SHP77 treated with DMSO at 0.1 percent for 48 hours (cell line): ENCODE measurements at regions not wholly inside any gene's neighbourhood (a gene's known extent, or its start where the extent isn't known, plus 50 kb on each side); places are given as distances from the start of the nearest gene placed in this dataset.

Source experiments
- DNase-seq: peaks from one replicate; lab custom pipeline; 2025; lab: John Stamatoyannopoulos, UW

- no peak for DNase-seq
These were observed 526.9 kb downstream of the NPHP4 start for GRCh38 chr1:5465281-5465711.

- DNase-seq = no peak
These were observed 527.9 kb downstream of the NPHP4 start for GRCh38 chr1:5464366-5464765.

- DNase-seq = no peak
These were observed 531.3 kb downstream of the NPHP4 start for GRCh38 chr1:5460974-5461373.

DNA sequence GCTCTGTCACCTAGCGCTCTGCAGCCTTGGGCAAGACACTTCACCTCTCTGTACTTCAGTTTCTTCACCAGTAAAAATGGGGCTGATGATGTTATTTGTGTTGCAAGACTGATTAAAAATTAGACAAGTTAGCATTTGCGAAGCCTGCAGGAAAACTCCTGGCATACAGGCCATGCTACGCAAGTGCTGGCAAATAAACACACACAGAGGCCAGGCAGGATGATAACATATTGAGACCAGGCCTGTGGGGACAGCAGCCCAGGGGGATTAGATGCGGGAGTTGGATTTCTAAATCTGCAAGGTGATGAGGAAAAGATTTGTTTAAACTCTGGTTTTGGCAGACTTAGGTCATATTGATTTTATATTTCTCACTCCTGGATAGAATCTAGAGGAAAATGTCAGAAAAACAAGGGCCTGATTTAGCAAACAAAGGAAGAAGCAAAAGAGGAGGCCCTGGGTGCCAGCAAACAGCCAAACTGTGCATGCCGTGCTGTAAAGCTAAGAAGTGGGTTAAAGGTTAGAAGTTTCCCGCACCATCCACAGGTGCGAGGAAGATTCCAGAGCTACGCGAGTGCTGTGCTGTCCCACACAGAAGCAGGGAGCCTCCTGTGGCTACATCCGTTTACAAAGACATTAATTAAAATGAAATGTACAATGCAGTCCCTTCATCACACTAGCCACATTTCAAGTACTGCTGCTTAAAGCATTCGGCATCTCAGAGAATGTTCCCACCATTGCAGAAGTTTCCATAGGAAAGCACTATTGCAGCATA is 532.2 kb downstream of the NPHP4 start:
- DNase-seq = no peak

- DNase-seq = no peak
These were observed 534.0 kb downstream of the NPHP4 start for GRCh38 chr1:5458248-5458647.

- peak; percentile 47 for DNase-seq
These were observed 536.0 kb downstream of the NPHP4 start for GRCh38 chr1:5456090-5456811.

GRCh38 chr1:5455651-5456050 is 536.6 kb downstream of the NPHP4 start:
- DNase-seq = no peak

DNA sequence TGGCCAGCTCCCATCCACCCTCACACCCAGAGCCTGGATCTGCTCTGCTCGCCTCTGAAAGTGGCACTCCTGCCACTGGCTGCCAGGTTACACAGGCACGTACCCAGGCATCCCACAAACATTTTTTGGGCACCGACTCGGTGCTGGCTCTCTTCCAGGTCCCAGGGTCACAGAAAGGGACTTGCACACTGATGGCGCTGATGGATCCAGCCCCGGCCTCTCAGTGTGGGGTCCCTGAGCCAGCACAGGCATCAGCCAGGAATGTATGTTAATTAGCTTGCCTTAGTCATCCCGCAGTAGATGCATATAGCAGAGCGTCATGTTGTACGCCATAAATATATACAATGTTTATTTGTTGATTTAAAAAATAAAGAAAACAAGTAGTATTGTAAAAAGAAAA is 537.2 kb downstream of the NPHP4 start:
- no peak for DNase-seq

DNA sequence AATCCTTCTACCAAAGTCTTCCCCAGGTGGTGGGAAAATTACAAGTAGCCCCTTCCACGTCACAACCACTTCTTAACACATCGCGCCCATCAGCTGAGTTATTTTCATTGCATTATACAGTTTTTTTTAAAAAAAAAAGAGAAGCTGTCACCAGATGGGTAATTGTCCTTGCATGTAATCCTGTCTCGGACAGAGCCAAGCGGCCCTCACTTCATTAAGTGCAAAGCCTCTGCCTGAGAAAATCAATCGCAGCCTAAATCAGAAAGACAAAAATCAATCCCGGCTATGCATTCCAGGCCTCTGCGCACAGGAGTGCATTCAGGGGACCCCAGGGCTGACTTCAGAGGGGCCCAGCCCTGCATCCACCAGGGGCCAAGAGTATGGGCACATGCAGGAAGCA is 538.9 kb downstream of the NPHP4 start:
- DNase-seq = no peak

DNA sequence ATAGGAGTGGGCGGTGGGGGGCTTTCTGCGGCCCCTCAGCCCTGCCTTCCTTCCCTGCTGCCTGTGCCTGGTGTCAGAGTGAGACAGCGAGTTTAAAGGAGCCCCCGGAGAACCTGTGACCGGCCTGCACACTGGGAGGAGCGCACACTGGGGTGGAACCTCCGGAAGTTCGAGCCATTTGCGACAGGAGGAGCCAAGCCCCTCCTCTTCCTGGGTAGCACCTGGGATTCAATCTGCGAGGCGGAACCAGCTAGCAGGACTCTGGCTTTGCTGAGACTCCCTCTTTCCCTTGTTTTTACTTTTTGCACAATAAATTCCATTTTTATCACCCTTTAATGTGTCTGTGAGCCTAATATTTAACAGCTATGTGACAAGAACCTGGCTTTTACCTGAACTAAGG is 540.6 kb downstream of the NPHP4 start:
- no peak for DNase-seq

DNA sequence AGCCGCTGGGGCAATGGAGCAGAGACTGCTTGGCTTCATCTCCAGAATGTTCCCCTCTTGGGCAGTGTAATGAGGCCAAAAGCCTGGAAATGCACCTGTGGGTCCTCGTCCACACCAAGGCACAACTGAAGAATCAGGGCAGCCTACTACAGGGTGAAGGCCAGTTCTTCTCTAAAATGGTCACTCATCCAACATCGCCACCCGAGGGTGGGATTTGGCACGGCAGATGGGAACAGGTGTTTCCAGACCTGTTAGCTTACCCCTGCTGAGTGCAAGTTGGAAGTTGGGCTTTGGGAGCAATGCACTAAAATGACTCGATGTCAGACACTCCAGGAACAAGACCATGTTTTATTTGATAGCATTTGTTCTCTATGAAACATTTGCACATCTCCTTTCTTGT is 543.7 kb downstream of the NPHP4 start:
- DNase-seq = no peak

- peak; percentile 59 for DNase-seq
These were observed 544.7 kb downstream of the NPHP4 start for GRCh38 chr1:5447503-5447960.

DNA sequence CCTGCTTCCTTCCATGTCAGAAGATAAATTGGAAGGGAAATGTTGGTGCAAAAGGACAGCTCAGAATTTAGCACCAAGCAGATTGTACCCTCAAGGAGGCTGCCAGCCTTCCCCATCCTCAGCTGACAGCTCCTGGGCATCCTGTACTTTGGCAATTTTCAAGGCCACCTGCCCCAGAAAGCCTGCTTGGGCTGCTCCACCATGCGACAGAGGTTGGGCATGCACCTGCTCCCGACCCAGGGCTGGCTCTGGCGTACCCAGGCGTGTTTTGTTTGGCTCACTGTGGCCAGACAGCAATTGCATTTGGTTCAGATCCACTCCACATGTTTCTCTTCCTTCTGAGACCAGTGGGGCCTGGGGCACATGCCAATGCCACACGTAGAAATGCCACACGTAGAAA is 547.8 kb downstream of the NPHP4 start:
- DNase-seq = no peak

DNA sequence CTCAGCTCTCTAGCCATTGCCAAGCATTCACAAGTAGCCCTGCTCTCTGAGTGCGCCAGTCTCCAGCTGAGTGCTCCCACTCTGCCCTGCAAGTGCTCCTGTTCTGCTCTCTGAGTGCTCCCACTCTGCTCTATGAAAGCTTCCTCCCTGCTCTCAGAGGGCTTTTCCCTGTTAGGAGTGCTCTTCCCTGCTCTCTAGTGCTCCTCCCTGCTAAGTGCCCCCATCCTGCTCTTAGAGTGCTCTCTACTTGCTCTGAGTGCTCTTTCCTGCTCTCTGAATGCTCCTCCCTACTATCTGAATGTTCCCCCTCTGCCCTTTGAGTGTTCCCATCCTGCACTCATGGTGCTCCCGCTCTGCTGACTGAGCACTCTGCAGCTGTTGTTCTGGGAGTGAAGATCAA is 555.4 kb downstream of the NPHP4 start:
- no peak for DNase-seq

- DNase-seq = no peak
These were observed 556.8 kb downstream of the NPHP4 start for GRCh38 chr1:5435414-5435813.

DNA sequence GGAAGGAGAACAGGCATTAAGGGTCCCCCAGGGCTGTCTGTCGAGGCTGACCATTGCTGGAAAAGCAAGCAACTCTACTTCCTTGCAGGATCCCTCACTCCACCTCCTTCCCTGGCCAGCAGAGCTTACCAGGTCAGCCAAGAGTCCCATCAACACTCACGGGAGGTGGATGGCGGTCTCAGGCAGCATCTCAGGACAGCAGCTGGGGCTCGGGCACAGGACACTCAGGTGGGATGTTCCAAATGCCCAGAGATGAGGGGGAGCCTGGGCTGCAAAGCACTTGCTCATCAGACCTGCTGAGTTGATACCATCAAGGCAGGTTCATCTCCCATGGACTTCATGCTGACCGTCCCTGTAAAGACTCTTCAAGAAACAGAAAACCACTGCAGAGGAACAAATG is 559.8 kb downstream of the NPHP4 start:
- no peak for DNase-seq

DNA sequence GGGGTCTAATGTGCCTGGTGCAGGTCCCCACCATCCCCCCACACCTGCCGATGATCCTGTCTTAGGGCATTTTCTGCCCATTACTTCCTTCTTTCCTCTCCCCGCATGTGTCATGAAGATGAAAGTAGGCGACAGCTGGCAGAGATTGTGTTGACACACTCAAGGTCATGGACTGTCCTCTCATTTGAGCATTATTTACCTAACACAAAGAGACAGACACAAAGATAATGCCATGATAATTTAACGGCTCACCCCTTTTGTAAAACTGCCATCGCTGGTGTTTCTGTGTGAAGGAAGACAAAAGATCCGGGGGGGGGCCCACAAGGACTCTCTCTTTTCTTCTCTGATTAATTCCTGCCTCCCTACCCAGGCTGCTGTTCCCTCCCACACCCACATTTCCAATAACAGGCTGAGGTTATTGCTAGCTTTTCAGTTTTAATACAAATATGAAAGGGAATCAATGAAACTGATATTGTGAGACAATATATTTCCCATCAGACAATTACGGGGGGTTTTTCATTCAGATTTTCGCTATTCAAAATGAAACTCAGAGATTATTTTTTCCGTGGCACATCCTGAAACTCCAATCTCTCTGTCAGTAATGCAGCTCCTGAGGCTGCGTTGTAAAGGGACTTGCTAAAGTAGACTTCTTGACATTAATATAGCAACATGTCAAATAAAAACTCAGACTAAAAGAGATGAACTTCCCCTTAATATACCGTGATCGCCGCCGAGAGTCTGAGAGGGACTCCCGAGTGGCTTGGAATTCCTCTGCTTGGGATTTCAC is 561.1 kb downstream of the NPHP4 start:
- peak; percentile 47 for DNase-seq

GRCh38 chr1:5430136-5430535 is 562.1 kb downstream of the NPHP4 start:
- DNase-seq = no peak

GRCh38 chr1:5428351-5428750 is 563.9 kb downstream of the NPHP4 start:
- DNase-seq = no peak

- no peak for DNase-seq
These were observed 565.1 kb downstream of the NPHP4 start for GRCh38 chr1:5427026-5427613.

- no peak for DNase-seq
These were observed 567.2 kb downstream of the NPHP4 start for GRCh38 chr1:5424802-5425703.
